ENCODE measurements at regions not wholly inside any gene's neighbourhood (a gene's known extent, or its start where the extent isn't known, plus 50 kb on each side); places are given as distances from the start of the nearest gene placed in this dataset.

DNA sequence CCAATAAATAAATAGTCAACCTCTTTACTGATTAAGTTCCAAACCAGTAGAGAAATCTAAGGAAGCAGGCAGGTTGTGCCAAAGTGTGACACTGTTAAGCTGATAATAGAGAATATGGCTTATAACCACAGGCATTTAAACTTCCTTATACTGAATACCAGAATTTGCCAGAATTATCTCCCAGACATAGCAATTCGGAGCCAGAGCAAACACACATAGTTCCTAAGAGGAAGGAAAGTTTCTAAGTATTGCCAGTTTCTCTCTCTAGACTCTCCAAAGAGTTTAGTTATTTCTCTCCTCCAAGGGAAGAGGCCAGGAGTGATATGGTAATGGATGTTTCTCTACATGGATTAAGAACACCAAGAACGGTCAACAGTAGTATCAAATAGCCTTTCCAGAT lies 191.7 kb upstream of the CPEB2 start:
- no peak for FAIRE-seq
- TF ChIP-seq, protein P1, sequence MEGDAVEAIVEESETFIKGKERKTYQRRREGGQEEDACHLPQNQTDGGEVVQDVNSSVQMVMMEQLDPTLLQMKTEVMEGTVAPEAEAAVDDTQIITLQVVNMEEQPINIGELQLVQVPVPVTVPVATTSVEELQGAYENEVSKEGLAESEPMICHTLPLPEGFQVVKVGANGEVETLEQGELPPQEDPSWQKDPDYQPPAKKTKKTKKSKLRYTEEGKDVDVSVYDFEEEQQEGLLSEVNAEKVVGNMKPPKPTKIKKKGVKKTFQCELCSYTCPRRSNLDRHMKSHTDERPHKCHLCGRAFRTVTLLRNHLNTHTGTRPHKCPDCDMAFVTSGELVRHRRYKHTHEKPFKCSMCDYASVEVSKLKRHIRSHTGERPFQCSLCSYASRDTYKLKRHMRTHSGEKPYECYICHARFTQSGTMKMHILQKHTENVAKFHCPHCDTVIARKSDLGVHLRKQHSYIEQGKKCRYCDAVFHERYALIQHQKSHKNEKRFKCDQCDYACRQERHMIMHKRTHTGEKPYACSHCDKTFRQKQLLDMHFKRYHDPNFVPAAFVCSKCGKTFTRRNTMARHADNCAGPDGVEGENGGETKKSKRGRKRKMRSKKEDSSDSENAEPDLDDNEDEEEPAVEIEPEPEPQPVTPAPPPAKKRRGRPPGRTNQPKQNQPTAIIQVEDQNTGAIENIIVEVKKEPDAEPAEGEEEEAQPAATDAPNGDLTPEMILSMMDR (optimal IDR thresholded peaks at IDR 0.05 in 1 of 3, IDR thresholded peaks at IDR 0.05 in 1 of 3, conservative IDR thresholded peaks at IDR 0.05 in 1 of 3; ENCODE audit: extremely low read depth in 1 of 3, insufficient read depth in 2 of 3, low read length in 3 of 3), result no peak
- TF ChIP-seq EZH2 (IDR thresholded peaks at IDR 0.05; ENCODE audit: low read length), result no peak

DNA sequence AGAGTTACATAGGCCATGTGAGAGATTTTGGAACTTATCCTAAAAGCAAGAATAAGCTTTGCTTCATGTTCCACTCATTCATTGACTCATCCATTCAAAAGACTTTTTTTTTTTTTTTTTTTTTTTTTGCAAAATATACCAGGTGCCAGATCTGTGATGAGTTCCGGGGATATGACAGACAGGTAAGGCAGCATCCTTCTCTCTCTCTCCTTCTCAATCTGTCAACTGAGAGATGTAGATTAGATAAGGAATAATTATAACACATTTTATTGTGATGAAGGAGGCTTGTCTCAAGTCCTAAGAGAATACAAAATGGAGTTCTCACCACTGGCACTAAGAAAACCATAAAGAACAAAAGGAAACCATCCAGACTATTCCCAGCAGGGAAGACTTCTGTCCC lies 190.2 kb upstream of the CPEB2 start:
- no peak overlapping the region for H3K4me2 ChIP-seq (ENCODE audit: control insufficient read depth, extremely low read depth, insufficient read depth, low read depth, low read length)
- no peaks in the 10 kb centered on the region for H4K20me1 ChIP-seq (ENCODE audit: control insufficient read depth, extremely low read depth, insufficient read depth, low read length)
- DNase-seq (ENCODE audit: low read depth, low spot score) (no peak), FAIRE-seq (no peak)
- H3K9me1 ChIP-seq (ENCODE audit: control insufficient read depth, extremely low read depth, insufficient read depth, low read length), result no peaks in the 10 kb centered on the region
- H3K36me3 ChIP-seq (ENCODE audit: control insufficient read depth in 2 of 2, extremely low read depth in 1 of 2, insufficient read depth in 2 of 2, low read length in 2 of 2), result no peaks in the 10 kb centered on the region
- dilution Hi-C loops (cut with MboI; ENCODE audit: extremely low pct_ligation_motif_present, low sequenced_read_pairs), result no loop called here
- H3K4me1 ChIP-seq (ENCODE audit: control insufficient read depth, extremely low read depth, insufficient read depth, low read length), result no peaks in the 10 kb centered on the region
- TF ChIP-seq EZH2 (IDR thresholded peaks at IDR 0.05; ENCODE audit: low read length), result no peak
- TF ChIP-seq, protein P1 (optimal IDR thresholded peaks at IDR 0.05 in 1 of 3, IDR thresholded peaks at IDR 0.05 in 1 of 3, conservative IDR thresholded peaks at IDR 0.05 in 1 of 3; ENCODE audit: extremely low read depth in 1 of 3, insufficient read depth in 2 of 3, low read length in 3 of 3), result no peak
- no peaks in the 10 kb centered on the region for H3K27me3 ChIP-seq (ENCODE audit: control insufficient read depth, extremely low read depth, insufficient read depth, low read length)
- H3K27ac ChIP-seq (ENCODE audit: control insufficient read depth, insufficient read depth, low read length), result no peak overlapping the region
- no peak overlapping the region for H3K4me3 ChIP-seq (ENCODE audit: control insufficient read depth in 2 of 3, extremely low read depth in 1 of 3, insufficient read depth in 2 of 3, low read depth in 1 of 3, low read length in 3 of 3)
- H3K9me3 ChIP-seq (ENCODE audit: control insufficient read depth, low read depth, low read length), result no peaks in the 10 kb centered on the region
- no peak overlapping the region for H3K9ac ChIP-seq (ENCODE audit: control insufficient read depth, extremely low read depth, insufficient read depth, low read length)
- no peaks in the 10 kb centered on the region for H3K79me2 ChIP-seq (ENCODE audit: control insufficient read depth, insufficient read depth, low read length)
- H2AFZ ChIP-seq (ENCODE audit: control insufficient read depth, low read length), result no peak overlapping the region

More for the DNA sequence above, 191.7 kb upstream of the CPEB2 start:
- H2AFZ ChIP-seq (ENCODE audit: control insufficient read depth, low read length), result no peak overlapping the region
- H3K79me2 ChIP-seq (ENCODE audit: control insufficient read depth, insufficient read depth, low read length), result no peaks in the 10 kb centered on the region
- no peaks in the 10 kb centered on the region for H3K4me1 ChIP-seq (ENCODE audit: control insufficient read depth, extremely low read depth, insufficient read depth, low read length)
- H3K4me2 ChIP-seq (ENCODE audit: control insufficient read depth, extremely low read depth, insufficient read depth, low read depth, low read length), result no peak overlapping the region
- H4K20me1 ChIP-seq (ENCODE audit: control insufficient read depth, extremely low read depth, insufficient read depth, low read length), result no peaks in the 10 kb centered on the region
- no peaks in the 10 kb centered on the region for H3K9me1 ChIP-seq (ENCODE audit: control insufficient read depth, extremely low read depth, insufficient read depth, low read length)
- H3K4me3 ChIP-seq (ENCODE audit: control insufficient read depth in 2 of 3, extremely low read depth in 1 of 3, insufficient read depth in 2 of 3, low read depth in 1 of 3, low read length in 3 of 3), result no peak overlapping the region
- H3K9me3 ChIP-seq (ENCODE audit: control insufficient read depth, low read depth, low read length), result no peaks in the 10 kb centered on the region
- no peak for DNase-seq (ENCODE audit: low read depth, low spot score)
- H3K27ac ChIP-seq (ENCODE audit: control insufficient read depth, insufficient read depth, low read length), result no peak overlapping the region
- no peaks in the 10 kb centered on the region for H3K36me3 ChIP-seq (ENCODE audit: control insufficient read depth in 2 of 2, extremely low read depth in 1 of 2, insufficient read depth in 2 of 2, low read length in 2 of 2)
- dilution Hi-C loops (cut with MboI; ENCODE audit: extremely low pct_ligation_motif_present, low sequenced_read_pairs), result no loop called here
- no peaks in the 10 kb centered on the region for H3K27me3 ChIP-seq (ENCODE audit: control insufficient read depth, extremely low read depth, insufficient read depth, low read length)
- H3K9ac ChIP-seq (ENCODE audit: control insufficient read depth, extremely low read depth, insufficient read depth, low read length), result no peak overlapping the region
